PC-3 (cell line): ENCODE measurements at regions not wholly inside any gene's neighbourhood (a gene's known extent, or its start where the extent isn't known, plus 50 kb on each side); places are given as distances from the start of the nearest gene placed in this dataset.

Experiments used
- EZH2 ChIP-seq: fragments of 300-600 bp; sonication (generic); IDR thresholded peaks from one replicate; pipeline ENCODE4 v1.6.1; 2017; ENCODE audit warnings: antibody characterized with exemption, mild to moderate bottlenecking, low read length; ENCODE audit not compliant: unreplicated experiment
- EZH2phosphoT487 ChIP-seq: fragments of 300-600 bp; sonication (generic); IDR thresholded peaks from 2 replicates; pipeline ENCODE4 v1.6.1; 2018; ENCODE audit warnings: mild to moderate bottlenecking, antibody characterized with exemption, low read length, borderline replicate concordance
- TF ChIP-seq, protein P1 (sequence below): fragments of 300-600 bp; sonication (generic); conservative IDR thresholded peaks from 2 replicates; pipeline ENCODE4 v1.5.1; 2017; ENCODE audit warnings: antibody characterized with exemption, low read depth, mild to moderate bottlenecking, low read length

DNA sequence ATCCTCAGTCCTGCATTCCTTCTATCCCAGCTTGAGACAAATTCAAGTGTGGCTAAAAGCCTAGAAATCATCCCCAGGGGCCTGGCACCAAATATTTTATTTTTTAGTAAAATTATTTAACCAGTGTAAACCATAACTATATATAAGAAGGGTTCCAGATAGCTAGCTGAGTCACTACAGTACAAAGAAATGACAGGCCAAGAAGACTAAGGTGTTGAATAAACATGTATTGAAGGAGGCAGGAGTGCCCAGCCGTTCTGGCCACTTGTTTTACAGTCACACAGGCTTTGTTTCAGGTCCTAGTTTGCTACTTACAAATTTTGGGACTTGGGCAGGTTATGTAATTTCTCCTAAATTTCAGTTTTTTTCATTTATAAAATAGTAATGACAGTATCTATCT lies 225.9 kb upstream of the PITX2 start:
- TF ChIP-seq EZH2 (no peak), EZH2phosphoT487 (no peak)
- TF ChIP-seq, protein P1, sequence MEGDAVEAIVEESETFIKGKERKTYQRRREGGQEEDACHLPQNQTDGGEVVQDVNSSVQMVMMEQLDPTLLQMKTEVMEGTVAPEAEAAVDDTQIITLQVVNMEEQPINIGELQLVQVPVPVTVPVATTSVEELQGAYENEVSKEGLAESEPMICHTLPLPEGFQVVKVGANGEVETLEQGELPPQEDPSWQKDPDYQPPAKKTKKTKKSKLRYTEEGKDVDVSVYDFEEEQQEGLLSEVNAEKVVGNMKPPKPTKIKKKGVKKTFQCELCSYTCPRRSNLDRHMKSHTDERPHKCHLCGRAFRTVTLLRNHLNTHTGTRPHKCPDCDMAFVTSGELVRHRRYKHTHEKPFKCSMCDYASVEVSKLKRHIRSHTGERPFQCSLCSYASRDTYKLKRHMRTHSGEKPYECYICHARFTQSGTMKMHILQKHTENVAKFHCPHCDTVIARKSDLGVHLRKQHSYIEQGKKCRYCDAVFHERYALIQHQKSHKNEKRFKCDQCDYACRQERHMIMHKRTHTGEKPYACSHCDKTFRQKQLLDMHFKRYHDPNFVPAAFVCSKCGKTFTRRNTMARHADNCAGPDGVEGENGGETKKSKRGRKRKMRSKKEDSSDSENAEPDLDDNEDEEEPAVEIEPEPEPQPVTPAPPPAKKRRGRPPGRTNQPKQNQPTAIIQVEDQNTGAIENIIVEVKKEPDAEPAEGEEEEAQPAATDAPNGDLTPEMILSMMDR: no peak
